Stimulated activated naive B cell treated with anti-CD40 and anti-IgM and Interleukin-4, amounts not matched to agents 10 μg/mL and 1 μg/mL and 100 μg/mL, for 72 hours (primary cell): ENCODE measurements at regions not wholly inside any gene's neighbourhood (a gene's known extent, or its start where the extent isn't known, plus 50 kb on each side); places are given as distances from the start of the nearest gene placed in this dataset.
A peak's percentile ranks its signal among the peaks of the same experiment; 100 is the strongest.

Experiments
- ATAC-seq, 2 donors: fragments of 150-1000 bp; cut with Tn5 transposase; replicated peaks; 2 replicates each; pipeline ENCODE4 v1.10.0; 2021; ENCODE audit warnings: moderate library complexity in 1 of 2
- DNase-seq: peaks from one replicate; pipeline ENCODE4 v3.0.0; 2021
- H3K27ac Mint-ChIP-seq: one replicate; pipeline ENCODE4 v1.8.0; 2022; ENCODE audit warnings: mild to moderate bottlenecking, mixed read lengths
- H3K27me3 Mint-ChIP-seq, 2 donors: one replicate each; pipeline ENCODE4 v1.8.0; 2022; ENCODE audit warnings: mixed read lengths in 2 of 2
- H3K36me3 Mint-ChIP-seq, 2 donors: one replicate each; pipeline ENCODE4 v1.8.0; 2022; ENCODE audit warnings: mixed read lengths in 2 of 2, mild to moderate bottlenecking in 1 of 2
- H3K4me1 Mint-ChIP-seq, 2 donors: one replicate each; pipeline ENCODE4 v1.8.0; 2022; ENCODE audit warnings: mixed read lengths in 2 of 2, mild to moderate bottlenecking in 1 of 2
- H3K4me3 Mint-ChIP-seq, 2 donors: one replicate each; pipeline ENCODE4 v1.8.0; 2022; ENCODE audit warnings: mild to moderate bottlenecking in 2 of 2, mixed read lengths in 2 of 2, moderate library complexity in 1 of 2
- H3K9me3 Mint-ChIP-seq, 2 donors: one replicate each; pipeline ENCODE4 v1.8.0; 2022; ENCODE audit warnings: mixed read lengths in 2 of 2, mild to moderate bottlenecking in 1 of 2

GRCh38 chrX:22689290-22689689 is 310.5 kb upstream of the DDX53 start:
- Mint-ChIP-seq H3K36me3 (no peaks in the 10 kb centered on the region), H3K27me3 (peaks cover 0 to 4% of the 10 kb centered on the region in 2 donors), H3K4me3 (no peak overlapping the region), H3K9me3 (no peaks in the 10 kb centered on the region), H3K4me1 (peaks cover 0 to 3% of the 10 kb centered on the region in 2 donors), H3K27ac (no peak overlapping the region)
- ATAC-seq (no peak), DNase-seq (no peak)

DNA sequence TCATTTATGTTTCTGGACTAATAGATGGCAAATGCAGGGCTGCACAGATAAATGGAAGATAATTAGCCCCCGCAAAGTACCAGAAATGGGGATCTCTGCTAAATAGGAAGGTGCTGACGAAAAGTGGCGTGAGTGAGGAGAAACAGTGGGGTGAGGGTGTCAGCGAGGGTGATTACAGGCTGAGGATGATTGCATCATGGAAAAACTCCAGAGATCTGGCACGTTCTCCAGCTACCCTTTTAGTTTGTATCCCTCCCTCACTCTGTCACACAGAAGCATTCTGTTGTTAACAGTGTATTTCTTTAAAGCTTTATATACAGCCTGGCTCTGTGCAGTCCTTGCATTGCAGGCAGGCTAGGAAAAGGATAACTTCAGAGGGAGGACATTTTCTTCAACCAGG is 309.6 kb upstream of the DDX53 start:
- no peak for ATAC-seq
- H3K27me3 Mint-ChIP-seq: peaks cover 0 to 4% of the 10 kb centered on the region in 2 donors
- no peak overlapping the region for H3K4me3 Mint-ChIP-seq
- H3K36me3 Mint-ChIP-seq: no peaks in the 10 kb centered on the region
- no peak for DNase-seq
- H3K27ac Mint-ChIP-seq: no peak overlapping the region
- peaks cover 0 to 3% of the 10 kb centered on the region in 2 donors for H3K4me1 Mint-ChIP-seq
- no peaks in the 10 kb centered on the region for H3K9me3 Mint-ChIP-seq

GRCh38 chrX:22691966-22692565 is 307.7 kb upstream of the DDX53 start:
- DNase-seq (no peak), ATAC-seq (no peak)
- Mint-ChIP-seq H3K27me3 (peaks cover 0 to 4% of the 10 kb centered on the region in 2 donors), H3K4me1 (no peaks in the 10 kb centered on the region), H3K27ac (no peak overlapping the region), H3K36me3 (no peaks in the 10 kb centered on the region), H3K9me3 (no peaks in the 10 kb centered on the region), H3K4me3 (no peak overlapping the region)

GRCh38 chrX:22698151-22698550 is 301.6 kb upstream of the DDX53 start:
- ATAC-seq (no peak), DNase-seq (no peak)
- H3K9me3 Mint-ChIP-seq: no peaks in the 10 kb centered on the region
- no peaks in the 10 kb centered on the region for H3K4me1 Mint-ChIP-seq
- no peak overlapping the region for H3K27ac Mint-ChIP-seq
- H3K4me3 Mint-ChIP-seq: no peak overlapping the region
- no peaks in the 10 kb centered on the region for H3K36me3 Mint-ChIP-seq
- H3K27me3 Mint-ChIP-seq: no peaks in the 10 kb centered on the region

DNA sequence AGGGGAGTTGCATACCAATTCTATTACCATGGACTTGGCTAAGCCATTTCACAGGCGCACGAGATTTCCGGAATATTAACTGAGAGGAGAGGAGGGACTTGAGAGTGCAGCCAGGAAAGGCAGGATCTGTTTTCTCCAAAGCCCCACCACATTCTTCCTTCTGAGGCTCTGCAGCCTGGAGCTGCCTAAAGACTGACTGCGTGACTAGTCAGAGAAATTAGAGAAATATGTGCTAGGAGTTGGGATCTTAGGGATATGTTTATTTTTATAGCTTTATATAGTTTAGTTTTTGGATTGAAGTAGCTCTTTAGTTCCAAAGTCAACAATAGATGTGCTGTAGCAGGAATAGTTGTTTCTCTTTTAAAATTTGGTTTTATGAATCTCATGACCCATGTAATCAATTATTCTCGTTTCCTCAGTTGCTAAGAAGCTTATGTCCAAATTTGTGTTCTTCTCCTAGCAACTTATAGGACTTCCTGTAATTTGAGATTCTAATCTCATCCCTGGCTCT is 300.1 kb upstream of the DDX53 start:
- H3K27me3 Mint-ChIP-seq: peaks cover 0 to 3% of the 10 kb centered on the region in 2 donors
- no peaks in the 10 kb centered on the region for H3K4me1 Mint-ChIP-seq
- DNase-seq: no peak
- H3K4me3 Mint-ChIP-seq: no peak overlapping the region
- ATAC-seq: no peak
- peaks cover 3 to 5% of the 10 kb centered on the region in 2 donors for H3K9me3 Mint-ChIP-seq
- peaks cover 0 to 1% of the 10 kb centered on the region in 2 donors for H3K36me3 Mint-ChIP-seq
- H3K27ac Mint-ChIP-seq: no peak overlapping the region

DNA sequence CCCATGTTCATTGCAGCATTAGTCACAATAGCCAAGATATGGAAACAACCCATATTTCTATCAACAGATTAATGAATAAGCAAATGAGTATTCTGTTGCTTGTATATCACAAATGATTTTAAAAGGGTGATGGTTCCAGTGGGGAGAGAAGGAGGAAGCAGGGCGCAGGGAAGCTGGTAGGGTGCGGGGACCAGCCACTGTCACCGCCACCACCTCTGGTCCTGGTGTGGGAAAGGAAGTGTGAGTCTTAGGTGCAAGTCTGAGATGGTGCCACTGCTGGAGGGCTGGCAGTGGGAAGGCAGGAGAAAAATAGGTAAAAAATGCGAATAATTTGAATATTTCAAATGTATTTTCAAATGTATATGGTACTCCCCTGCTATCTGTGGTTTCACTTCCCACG is 286.8 kb upstream of the DDX53 start:
- H3K36me3 Mint-ChIP-seq: no peaks in the 10 kb centered on the region
- no peak overlapping the region for H3K4me3 Mint-ChIP-seq
- no peak overlapping the region for H3K27ac Mint-ChIP-seq
- H3K27me3 Mint-ChIP-seq: no peaks in the 10 kb centered on the region
- ATAC-seq: no peak
- H3K9me3 Mint-ChIP-seq: peaks cover 0 to 3% of the 10 kb centered on the region in 2 donors
- H3K4me1 Mint-ChIP-seq: no peaks in the 10 kb centered on the region
- no peak for DNase-seq

GRCh38 chrX:22730542-22730941 is 269.2 kb upstream of the DDX53 start:
- DNase-seq (no peak), ATAC-seq (no peak)
- no peaks in the 10 kb centered on the region for H3K4me1 Mint-ChIP-seq
- H3K27me3 Mint-ChIP-seq: peaks cover 0 to 3% of the 10 kb centered on the region in 2 donors
- no peaks in the 10 kb centered on the region for H3K9me3 Mint-ChIP-seq
- no peak overlapping the region for H3K27ac Mint-ChIP-seq
- no peak overlapping the region for H3K4me3 Mint-ChIP-seq
- no peaks in the 10 kb centered on the region for H3K36me3 Mint-ChIP-seq

GRCh38 chrX:22737541-22737940 is 262.2 kb upstream of the DDX53 start:
- no peak overlapping the region for H3K27ac Mint-ChIP-seq
- DNase-seq (no peak), ATAC-seq (no peak)
- no peaks in the 10 kb centered on the region for H3K4me1 Mint-ChIP-seq
- no peak overlapping the region for H3K4me3 Mint-ChIP-seq
- no peaks in the 10 kb centered on the region for H3K27me3 Mint-ChIP-seq
- no peaks in the 10 kb centered on the region for H3K36me3 Mint-ChIP-seq
- no peaks in the 10 kb centered on the region for H3K9me3 Mint-ChIP-seq

- no peaks in the 10 kb centered on the region for H3K27me3 Mint-ChIP-seq
- no peak for DNase-seq
- no peak for ATAC-seq
- H3K4me1 Mint-ChIP-seq: no peaks in the 10 kb centered on the region
- no peaks in the 10 kb centered on the region for H3K9me3 Mint-ChIP-seq
- no peak overlapping the region for H3K4me3 Mint-ChIP-seq
- no peak overlapping the region for H3K27ac Mint-ChIP-seq
- H3K36me3 Mint-ChIP-seq: no peaks in the 10 kb centered on the region
Measured at GRCh38 chrX:22739276-22739675, 260.5 kb upstream of the DDX53 start.

DNA sequence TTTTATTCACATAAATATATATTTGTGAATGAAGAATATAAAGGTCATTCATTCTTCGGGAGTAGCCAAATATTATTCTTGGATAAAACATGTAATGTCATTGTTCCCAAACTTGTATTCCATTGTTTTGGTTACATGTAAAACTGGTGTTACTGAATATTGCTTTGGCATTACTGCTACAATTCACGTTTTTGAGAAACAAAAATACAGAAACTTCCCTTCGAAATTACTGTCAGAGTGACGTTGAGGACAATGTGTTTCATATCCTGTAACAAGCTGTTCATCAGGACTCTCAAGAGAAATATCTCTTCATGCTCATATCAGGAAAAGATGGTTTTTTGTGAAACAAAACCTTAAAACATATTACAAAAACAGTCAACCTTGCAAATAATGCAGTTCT is 258.9 kb upstream of the DDX53 start:
- peaks cover 0 to under 1% of the 10 kb centered on the region in 2 donors for H3K4me1 Mint-ChIP-seq
- no peaks in the 10 kb centered on the region for H3K36me3 Mint-ChIP-seq
- DNase-seq: no peak
- H3K9me3 Mint-ChIP-seq: no peaks in the 10 kb centered on the region
- H3K27ac Mint-ChIP-seq: no peak overlapping the region
- H3K4me3 Mint-ChIP-seq: no peak overlapping the region
- no peak for ATAC-seq
- no peaks in the 10 kb centered on the region for H3K27me3 Mint-ChIP-seq

- DNase-seq: no peak
- H3K9me3 Mint-ChIP-seq: no peaks in the 10 kb centered on the region
- ATAC-seq: no peak
- no peaks in the 10 kb centered on the region for H3K27me3 Mint-ChIP-seq
- no peak overlapping the region for H3K27ac Mint-ChIP-seq
- peaks cover 1 to 9% of the 10 kb centered on the region in 2 donors for H3K4me1 Mint-ChIP-seq
- no peak overlapping the region for H3K4me3 Mint-ChIP-seq
- H3K36me3 Mint-ChIP-seq: no peaks in the 10 kb centered on the region
Measured at GRCh38 chrX:22742174-22742573, 257.6 kb upstream of the DDX53 start.

DNA sequence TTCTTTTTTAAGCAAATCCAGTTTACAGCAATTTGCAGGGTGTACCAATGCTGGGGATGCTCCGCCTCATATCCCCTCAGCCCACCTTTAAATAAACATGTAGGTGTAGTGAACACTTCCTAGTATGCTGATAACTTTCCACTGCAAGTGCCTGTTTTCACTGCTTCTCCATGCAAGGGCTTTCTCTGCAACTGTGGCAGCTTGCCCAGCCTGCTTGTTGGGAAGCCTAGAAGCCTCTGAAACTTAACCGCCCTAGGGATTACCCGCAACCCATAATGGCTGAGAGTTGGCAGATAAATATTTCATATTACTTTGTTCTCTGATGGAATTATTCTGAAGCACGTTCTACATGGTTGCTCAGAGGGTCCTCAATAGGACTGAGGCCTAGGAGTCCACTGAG is 253.7 kb upstream of the DDX53 start:
- Mint-ChIP-seq H3K27me3 (no peaks in the 10 kb centered on the region), H3K9me3 (no peaks in the 10 kb centered on the region)

DNA sequence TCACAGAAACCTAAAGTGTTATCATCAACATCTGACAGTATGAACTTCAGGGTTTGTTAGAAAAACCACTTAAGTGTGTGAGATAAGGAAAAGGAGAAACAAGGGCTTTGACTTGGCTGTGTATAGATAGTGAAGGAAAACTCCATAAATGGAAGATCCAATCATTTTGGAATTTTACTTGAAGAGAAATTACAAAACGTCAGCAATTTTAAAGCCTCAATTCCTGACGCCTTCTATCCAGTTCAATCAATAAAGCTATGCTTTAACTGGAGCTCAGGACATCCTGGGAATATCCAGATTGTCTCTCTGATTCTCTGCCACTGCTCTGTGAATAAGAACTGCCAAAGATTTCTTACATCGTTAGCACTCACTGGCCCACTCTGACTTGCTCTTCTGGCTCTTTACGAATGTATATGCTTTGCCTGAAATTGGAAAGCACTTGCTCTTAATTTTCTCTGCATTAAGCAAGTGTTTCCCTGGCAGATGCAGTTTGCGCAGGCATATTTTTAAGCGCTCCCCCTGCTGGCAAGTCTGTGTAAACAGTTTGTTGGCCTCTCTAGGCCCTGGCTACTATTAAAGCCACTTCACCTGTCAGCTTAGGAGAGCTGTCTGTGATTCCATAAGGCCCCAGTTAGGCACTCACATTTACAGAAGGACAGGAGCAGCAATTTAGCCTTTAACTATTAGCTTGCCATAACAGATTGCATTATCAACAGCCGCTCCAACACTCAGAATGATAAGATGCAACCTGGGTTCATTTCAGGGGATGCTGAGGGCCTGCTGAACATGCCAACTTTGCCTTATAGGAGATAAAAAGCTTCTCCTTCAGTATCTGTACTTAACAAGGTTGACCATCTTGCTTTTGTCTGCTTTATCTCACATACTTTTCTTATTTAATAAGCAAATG is 251.4 kb upstream of the DDX53 start:
- ATAC-seq (peak; percentile 67 to 84), DNase-seq (peak; percentile 19)
- H3K27ac Mint-ChIP-seq: no peak overlapping the region
- no peak overlapping the region for H3K4me3 Mint-ChIP-seq
- H3K4me1 Mint-ChIP-seq: peaks cover 1 to 9% of the 10 kb centered on the region in 2 donors
- H3K36me3 Mint-ChIP-seq: no peaks in the 10 kb centered on the region
- H3K9me3 Mint-ChIP-seq: no peaks in the 10 kb centered on the region
- H3K27me3 Mint-ChIP-seq: no peaks in the 10 kb centered on the region

More for the DNA sequence above, 253.7 kb upstream of the DDX53 start:
- Mint-ChIP-seq H3K36me3 (no peaks in the 10 kb centered on the region), H3K27ac (no peak overlapping the region), H3K4me3 (no peak overlapping the region), H3K4me1 (peaks cover 1 to 9% of the 10 kb centered on the region in 2 donors)
- no peak for ATAC-seq
- no peak for DNase-seq

GRCh38 chrX:22758807-22759481 is 240.8 kb upstream of the DDX53 start:
- no peaks in the 10 kb centered on the region for H3K9me3 Mint-ChIP-seq
- DNase-seq (no peak), ATAC-seq (no peak)
- H3K4me1 Mint-ChIP-seq: no peaks in the 10 kb centered on the region
- no peaks in the 10 kb centered on the region for H3K36me3 Mint-ChIP-seq
- no peak overlapping the region for H3K4me3 Mint-ChIP-seq
- H3K27me3 Mint-ChIP-seq: peaks cover 0 to under 1% of the 10 kb centered on the region in 2 donors
- H3K27ac Mint-ChIP-seq: no peak overlapping the region
